GM12878 (cell line): ENCODE measurements at regions not wholly inside any gene's neighbourhood (a gene's known extent, or its start where the extent isn't known, plus 50 kb on each side); places are given as distances from the start of the nearest gene placed in this dataset.

ENCODE experiments used
- ATAC-seq: fragments of 200-7000 bp; cut with Tn5 transposase; 3 replicates; pipeline ENCODE4 v1.9.1; 2020; ENCODE audit warnings: mild to moderate bottlenecking, moderate library complexity
- BruUV-seq: library from RNA; stranded (reverse); fragments of 400-500 nt; replicated peaks from 2 replicates; lab custom pipeline; 2021; lab: Mats Ljungman, UMichigan
- CTCF ChIA-PET: fragments of 300-600 bp; sonication (Branson Sonifier 250); formaldehyde crosslinking; extraction: SDS; loops from one replicate; lab custom pipeline; 2021; ENCODE audit warnings: inconsistent platforms; lab: Yijun Ruan, JAX
- POLR2A ChIA-PET: fragments of 350-600 bp; formaldehyde crosslinking; extraction: SDS; loops from one replicate; lab custom pipeline; 2021; ENCODE audit warnings: inconsistent platforms; lab: Charles Lee
- RAD21 ChIA-PET: fragments of 300-600 bp; sonication (Branson Sonifier 250); formaldehyde crosslinking; loops from one replicate; lab custom pipeline; 2023; ENCODE audit warnings: antibody characterized with exemption; ENCODE audit not compliant: unreplicated experiment; lab: Charles Lee
- SMC1A ChIA-PET: fragments of 300-600 bp; sonication (Branson Sonifier 250); formaldehyde crosslinking; loops from one replicate; lab custom pipeline; 2023; ENCODE audit not compliant: unreplicated experiment, uncharacterized antibody; lab: Charles Lee
- DNase-seq: peaks from one replicate; pipeline ENCODE4 v3.0.0-alpha.2; 2011; ENCODE audit warnings: low read depth, low spot score
- FAIRE-seq: peaks from 3 replicates; lab custom pipeline; 2011; peaks lifted over from hg19 to GRCh38; lab: Jason Lieb, UNC
- H2AFZ ChIP-seq: 2 replicates; pipeline ENCODE4 v1.6.0; 2011; ENCODE audit warnings: low read depth, low read length, control low read depth; ENCODE audit not compliant: control insufficient read depth
- H3K27ac ChIP-seq: 2 replicates; pipeline ENCODE4 v1.5.1; 2011; ENCODE audit warnings: control low read depth; ENCODE audit not compliant: control insufficient read depth, insufficient read depth
- H3K27me3 ChIP-seq, 2 experiments: replicated peaks in 1 of 2; 2 replicates each; pipeline versions ENCODE4 v1.6.0 to v1.6.1; 2011; ENCODE audit warnings: low read length in 1 of 2; ENCODE audit not compliant: control insufficient read depth in 2 of 2, insufficient read depth in 2 of 2
- H3K36me3 ChIP-seq, 2 experiments: 2 replicates each; pipeline ENCODE4 v1.5.1; 2011; ENCODE audit warnings: low read length in 1 of 2; ENCODE audit not compliant: control insufficient read depth in 2 of 2, insufficient read depth in 2 of 2
- H3K4me1 ChIP-seq: 2 replicates; pipeline ENCODE4 v1.6.1; 2011; ENCODE audit warnings: mild to moderate bottlenecking, low read length, moderate library complexity, mixed read lengths; ENCODE audit not compliant: control insufficient read depth, insufficient read depth
- H3K4me2 ChIP-seq: 2 replicates; pipeline ENCODE4 v1.6.0; 2011; ENCODE audit warnings: control low read depth; ENCODE audit not compliant: control insufficient read depth, insufficient read depth
- H3K4me3 ChIP-seq: fragments of 200-600 bp; sonication (generic); 2 replicates; pipeline ENCODE4 v1.5.1; 2016
- H3K79me2 ChIP-seq: 2 replicates; pipeline ENCODE4 v1.6.0; 2011; ENCODE audit warnings: low read length; ENCODE audit not compliant: control insufficient read depth, insufficient read depth
- H3K9ac ChIP-seq: 2 replicates; pipeline ENCODE4 v1.8.0; 2011; ENCODE audit warnings: low read length, control low read depth, mixed read lengths; ENCODE audit not compliant: control insufficient read depth, insufficient read depth
- H3K9me3 ChIP-seq: replicated peaks from 3 replicates; pipeline ENCODE4 v1.5.1; 2011; ENCODE audit warnings: mild to moderate bottlenecking, low read length; ENCODE audit not compliant: control insufficient read depth, insufficient read depth
- H4K20me1 ChIP-seq: 2 replicates; pipeline ENCODE4 v1.6.0; 2011; ENCODE audit not compliant: control insufficient read depth, insufficient read depth
- CEBPB ChIP-seq, 2 experiments: fragments of 150-350 bp in 1 of 2; IDR thresholded peaks; 2 replicates each; pipeline ENCODE4 v1.6.1; 2012 to 2014; ENCODE audit warnings: low read depth in 2 of 2, low read length in 2 of 2, borderline replicate concordance in 1 of 2, inconsistent platforms in 1 of 2
- E4F1 ChIP-seq: fragments of 450-650 bp; IDR thresholded peaks from 2 replicates; pipeline ENCODE4 v1.6.1; 2018; ENCODE audit warnings: borderline replicate concordance, mild to moderate bottlenecking; ENCODE audit not compliant: partially characterized antibody
- ESRRA ChIP-seq: IDR thresholded peaks from 2 replicates; pipeline ENCODE4 v1.6.1; 2012; ENCODE audit warnings: mild to moderate bottlenecking, low read length, improper control_type of control experiment
- FOS ChIP-seq: IDR thresholded peaks from 3 replicates; pipeline ENCODE4 v1.6.1; 2011; ENCODE audit warnings: borderline replicate concordance; ENCODE audit not compliant: insufficient read length; ENCODE audit errors: extremely low read depth
- HCFC1 ChIP-seq: fragments of 150-350 bp; IDR thresholded peaks from 2 replicates; pipeline ENCODE4 v1.6.1; 2014; ENCODE audit warnings: low read length
- MEF2A ChIP-seq: IDR thresholded peaks from 2 replicates; pipeline ENCODE4 v1.6.1; 2011; ENCODE audit warnings: low read depth, mild to moderate bottlenecking, low read length, moderate library complexity; ENCODE audit not compliant: insufficient read depth
- MTA3 ChIP-seq: IDR thresholded peaks from 2 replicates; pipeline ENCODE4 v1.6.1; 2012; ENCODE audit warnings: low read length, inconsistent platforms, borderline replicate concordance
- NFIC ChIP-seq: IDR thresholded peaks from 2 replicates; pipeline ENCODE4 v1.6.1; 2012; ENCODE audit warnings: low read depth, mild to moderate bottlenecking, inconsistent platforms, low read length, moderate library complexity
- NKRF ChIP-seq: fragments of 450-650 bp; conservative IDR thresholded peaks from 2 replicates; pipeline ENCODE4 v1.6.1; 2017; ENCODE audit warnings: mild to moderate bottlenecking, moderate library complexity
- PKNOX1 ChIP-seq: fragments of 450-650 bp; IDR thresholded peaks from 2 replicates; pipeline ENCODE4 v1.6.1; 2016; ENCODE audit warnings: mild to moderate bottlenecking
- PRDM15 ChIP-seq: fragments of 450-650 bp; formaldehyde crosslinking; IDR thresholded peaks from 2 replicates; pipeline ENCODE4 v1.4.0; 2020; ENCODE audit warnings: mild to moderate bottlenecking, moderate library complexity
- RB1 ChIP-seq: fragments of 450-650 bp; formaldehyde crosslinking; IDR thresholded peaks from 2 replicates; pipeline ENCODE4 v1.6.1; 2017; ENCODE audit warnings: mild to moderate bottlenecking, borderline replicate concordance
- RUNX3 ChIP-seq: IDR thresholded peaks from 2 replicates; pipeline ENCODE4 v1.6.1; 2012; ENCODE audit warnings: low read length, inconsistent platforms
- WRNIP1 ChIP-seq: IDR thresholded peaks from 2 replicates; pipeline ENCODE4 v1.6.1; 2011; ENCODE audit warnings: low read depth, low read length, improper control_type of control experiment, borderline replicate concordance
- ZNF217 ChIP-seq: fragments of 450-650 bp; IDR thresholded peaks from 2 replicates; pipeline ENCODE4 v1.6.1; 2017; ENCODE audit warnings: antibody characterized with exemption, mild to moderate bottlenecking
- WGBS: methylation state at CpG from one replicate; pipeline ENCODE4 v1.1.6; 2016; ENCODE audit warnings: low lambda C conversion rate; ENCODE audit not compliant: insufficient replicate concordance, insufficient coverage; ENCODE audit errors: missing lambda C conversion rate; 5-methylcytosine and 5-hydroxymethylcytosine counted together
- in situ Hi-C: fragments of 300-500 bp; cut with MboI; formaldehyde crosslinking; loops from 9 replicates; pipeline ENCODE4 v1.14.3; 2018; ENCODE audit warnings: mixed read lengths
- intact Hi-C: fragments of 100-400 bp; cut with micrococcal nuclease; formaldehyde crosslinking; loops from one replicate; pipeline ENCODE4 v1.14.2; 2022; ENCODE audit not compliant: unreplicated experiment

GRCh38 chr2:6353669-6354068 lies 512.0 kb downstream of the CMPK2 start:
- Histone ChIP-seq H3K4me3 (no peak overlapping the region), H3K9ac (peak overlapping the region; percentile 54), H4K20me1 (no peaks in the 10 kb centered on the region), H3K27ac (peak overlapping the region; percentile 86), H3K4me1 (peaks cover 33% of the 10 kb centered on the region), H3K79me2 (no peaks in the 10 kb centered on the region), H2AFZ (peak overlapping the region; percentile 41), H3K36me3 (no peaks in the 10 kb centered on the region), H3K4me2 (peak overlapping the region; percentile 62; the same call in 1 of the 2 replicates), H3K9me3 (peaks cover 12% of the 10 kb centered on the region), H3K27me3 (no peaks in the 10 kb centered on the region)
- no TSS peak for BruUV-seq
- intact Hi-C loops (loop anchor here (1.0 to 10.0 kb wide), 5 partner anchors 44 to 701 kb away; no protein-coding TSS in a partner anchor), in situ Hi-C loops (no loop called here)
- ChIA-PET SMC1A (interaction anchor here (0.7 to 2.5 kb wide), 10 partner anchors 10 to 150 kb away, joined by 3 to 53 read pairs (median 3); no protein-coding TSS in a partner anchor), POLR2A (interaction anchor here (1.0 to 1.4 kb wide), 4 partner anchors 9 to 44 kb away, joined by 3 to 9 read pairs (median 6); no protein-coding TSS in a partner anchor), CTCF (interaction anchor here (0.9 to 2.5 kb wide), 4 partner anchors 10 to 418 kb away, joined by 4 to 16 read pairs (median 5); no protein-coding TSS in a partner anchor), RAD21 (interaction anchor here (0.9 to 4.2 kb wide), 7 partner anchors 10 to 137 kb away, joined by 3 to 45 read pairs (median 5); no protein-coding TSS in a partner anchor)
- DNase-seq (peak; percentile 79), FAIRE-seq (peak; percentile 71), ATAC-seq (peak; percentile 86)
- WGBS, result 16% methylated on average over 4 of the region's 4 CpGs
- no peak for TF ChIP-seq PRDM15
- TF ChIP-seq WRNIP1, result no peak
- TF ChIP-seq ESRRA, result no peak
- peak; percentile 71 for TF ChIP-seq NFIC
- TF ChIP-seq E4F1, result no peak
- TF ChIP-seq MTA3, result no peak
- TF ChIP-seq MEF2A, result 0 out of 2 replicates have a peak, but pooled peaks have one; percentile 20
- TF ChIP-seq FOS, result no peak
- TF ChIP-seq CEBPB (IDR thresholded peaks at IDR 0.05; ENCODE audit: borderline replicate concordance in 1 of 2, low read depth in 2 of 2, low read length in 2 of 2), result no peak
- peak; percentile 81 for TF ChIP-seq RUNX3
- TF ChIP-seq RB1, result no peak
- peak; percentile 30; the same call in 1 of the 2 replicates for TF ChIP-seq PKNOX1
- TF ChIP-seq HCFC1, result no peak
- no peak for TF ChIP-seq ZNF217
- no peak for TF ChIP-seq NKRF
